ENCODE measurements at regions not wholly inside any gene's neighbourhood (a gene's known extent, or its start where the extent isn't known, plus 50 kb on each side); places are given as distances from the start of the nearest gene placed in this dataset.

DNA sequence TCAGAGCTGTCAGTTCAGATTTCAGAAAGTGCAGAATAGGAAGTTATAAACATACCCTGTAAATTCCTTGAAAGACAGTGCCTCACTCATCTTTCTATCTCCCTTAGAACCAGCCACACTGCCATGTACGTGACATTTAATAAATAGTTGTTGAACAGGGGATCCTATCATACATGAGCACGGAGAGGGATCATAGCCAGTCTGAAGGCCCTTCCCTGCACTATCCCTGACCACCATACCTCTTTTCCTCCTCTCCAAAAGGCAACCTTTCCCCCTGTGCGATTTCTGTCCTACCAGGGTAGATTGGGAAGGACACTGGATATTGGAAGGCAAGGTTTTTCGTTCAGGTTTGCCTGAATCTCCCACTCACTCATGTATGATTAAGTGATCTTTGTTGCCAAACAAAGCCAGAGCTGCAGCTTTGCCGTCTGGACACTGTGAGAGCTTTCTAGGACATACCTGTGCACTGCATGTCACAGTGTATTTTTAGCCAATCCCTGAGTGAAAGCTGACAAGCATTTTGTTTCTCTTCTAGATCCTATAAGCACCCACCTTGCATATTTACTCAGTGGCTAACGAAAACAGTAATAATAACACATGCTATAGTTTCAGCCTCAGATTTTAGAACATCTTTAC is 986.5 kb upstream of the WWC1 start:
- Histone ChIP-seq H3K79me2 (ENCODE audit: control insufficient read depth, insufficient read depth, low read length) (no peaks in the 10 kb centered on the region), H3K36me3 (ENCODE audit: control insufficient read depth in 2 of 2, extremely low read depth in 1 of 2, insufficient read depth in 2 of 2, low read length in 2 of 2) (no peaks in the 10 kb centered on the region), H3K9me1 (replicated peaks; ENCODE audit: control insufficient read depth, extremely low read depth, insufficient read depth, low read length) (no peaks in the 10 kb centered on the region), H2AFZ (ENCODE audit: low read depth, low read length) (no peak overlapping the region), H3K4me3 (replicated peaks in 1 of 3; ENCODE audit: insufficient read depth in 1 of 3, low read depth in 1 of 3, low read length in 3 of 3) (no peak overlapping the region), H3K27me3 (ENCODE audit: control insufficient read depth in 2 of 2, insufficient read depth in 2 of 2, low read length in 2 of 2) (peaks cover 0 to 4% of the 10 kb centered on the region in 2 experiments), H3K9me3 (replicated peaks; ENCODE audit: control insufficient read depth, insufficient read depth, low read length) (no peaks in the 10 kb centered on the region), H4K20me1 (replicated peaks; ENCODE audit: control insufficient read depth, extremely low read depth, insufficient read depth, low read length) (no peaks in the 10 kb centered on the region), H3K9ac (replicated peaks; ENCODE audit: extremely low read depth, insufficient read depth, low read length) (no peak overlapping the region), H3K27ac (ENCODE audit: insufficient read depth, low read depth, low read length) (no peak overlapping the region), H3K4me1 (ENCODE audit: control insufficient read depth, extremely low read depth, insufficient read depth, low read length) (no peaks in the 10 kb centered on the region), H3K4me2 (ENCODE audit: insufficient read depth, low read length) (no peak overlapping the region)
- TF ChIP-seq EZH2 (IDR thresholded peaks at IDR 0.05; ENCODE audit: borderline replicate concordance, low read depth, low read length, severe bottlenecking) = no peak
- TF ChIP-seq, protein P1, sequence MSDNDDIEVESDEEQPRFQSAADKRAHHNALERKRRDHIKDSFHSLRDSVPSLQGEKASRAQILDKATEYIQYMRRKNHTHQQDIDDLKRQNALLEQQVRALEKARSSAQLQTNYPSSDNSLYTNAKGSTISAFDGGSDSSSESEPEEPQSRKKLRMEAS (IDR thresholded peaks at IDR 0.05; ENCODE audit: insufficient read depth, insufficient read length) = no peak
- TF ChIP-seq POLR2A (IDR thresholded peaks at IDR 0.05; ENCODE audit: low read depth, low read length) = no peak
- TF ChIP-seq, protein P2, sequence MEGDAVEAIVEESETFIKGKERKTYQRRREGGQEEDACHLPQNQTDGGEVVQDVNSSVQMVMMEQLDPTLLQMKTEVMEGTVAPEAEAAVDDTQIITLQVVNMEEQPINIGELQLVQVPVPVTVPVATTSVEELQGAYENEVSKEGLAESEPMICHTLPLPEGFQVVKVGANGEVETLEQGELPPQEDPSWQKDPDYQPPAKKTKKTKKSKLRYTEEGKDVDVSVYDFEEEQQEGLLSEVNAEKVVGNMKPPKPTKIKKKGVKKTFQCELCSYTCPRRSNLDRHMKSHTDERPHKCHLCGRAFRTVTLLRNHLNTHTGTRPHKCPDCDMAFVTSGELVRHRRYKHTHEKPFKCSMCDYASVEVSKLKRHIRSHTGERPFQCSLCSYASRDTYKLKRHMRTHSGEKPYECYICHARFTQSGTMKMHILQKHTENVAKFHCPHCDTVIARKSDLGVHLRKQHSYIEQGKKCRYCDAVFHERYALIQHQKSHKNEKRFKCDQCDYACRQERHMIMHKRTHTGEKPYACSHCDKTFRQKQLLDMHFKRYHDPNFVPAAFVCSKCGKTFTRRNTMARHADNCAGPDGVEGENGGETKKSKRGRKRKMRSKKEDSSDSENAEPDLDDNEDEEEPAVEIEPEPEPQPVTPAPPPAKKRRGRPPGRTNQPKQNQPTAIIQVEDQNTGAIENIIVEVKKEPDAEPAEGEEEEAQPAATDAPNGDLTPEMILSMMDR (IDR thresholded peaks at IDR 0.05; ENCODE audit: extremely low read depth in 1 of 2, insufficient read depth in 1 of 2, low read depth in 1 of 2, low read length in 2 of 2) = no peak
- no peak for TF ChIP-seq JUN (IDR thresholded peaks at IDR 0.05; ENCODE audit: borderline replicate concordance, insufficient read depth, insufficient read length, low read depth)
- TF ChIP-seq GATA2 (IDR thresholded peaks at IDR 0.05; ENCODE audit: insufficient read depth, insufficient read length, low read depth, low read length) = no peak
- no peak for TF ChIP-seq FOS (IDR thresholded peaks at IDR 0.05; ENCODE audit: borderline replicate concordance, insufficient read depth, low read length)
- no peak for TF ChIP-seq MYC (IDR thresholded peaks at IDR 0.05; ENCODE audit: low read depth, low read length)
- no peak for TF ChIP-seq POLR2AphosphoS5 (IDR thresholded peaks at IDR 0.05; ENCODE audit: insufficient read depth, low read depth, low read length)
- intact Hi-C loops (cut with micrococcal nuclease) (no loop called here), dilution Hi-C loops (cut with MboI; ENCODE audit: extremely low pct_ligation_motif_present, low sequenced_read_pairs) (no loop called here)
- CTCF ChIA-PET = no interaction called here
- DNase-seq (ENCODE audit: low read depth, low spot score) (no peak), FAIRE-seq (no peak)
- POLR2A ChIA-PET = no interaction called here
- BruUV-seq (replicated peaks) = no TSS peak

Data from endothelial cell of umbilical vein (primary cell).